H1 (cell line): ENCODE measurements at regions not wholly inside any gene's neighbourhood (a gene's known extent, or its start where the extent isn't known, plus 50 kb on each side); places are given as distances from the start of the nearest gene placed in this dataset.
"Not testable (repeated sequence)": the region's sequence is repeated elsewhere in the genome, so short reads cannot be mapped to it uniquely, and the experiment has no call there.

Experiments used
- CTCF ChIA-PET: fragments of 300-600 bp; sonication (Branson Sonifier 250); formaldehyde crosslinking; loops from one replicate; lab custom pipeline; 2021; ENCODE audit not compliant: partially characterized antibody; lab: Charles Lee
- POLR2A ChIA-PET: fragments of 300-600 bp; sonication (Branson Sonifier 250); formaldehyde crosslinking; loops from one replicate; lab custom pipeline; 2021; ENCODE audit warnings: inconsistent platforms; ENCODE audit not compliant: partially characterized antibody; lab: Charles Lee
- DNase-seq, 2 experiments: peaks; one replicate each; pipeline versions ENCODE4 v3.0.0 to v3.0.0-alpha.2; 2010 to 2022; ENCODE audit warnings: low spot score in 2 of 2, low read depth in 1 of 2, mixed read lengths in 1 of 2
- FAIRE-seq: peaks from 2 replicates; lab custom pipeline; 2011; peaks lifted over from hg19 to GRCh38; lab: Jason Lieb, UNC
- H2AFZ ChIP-seq: 2 replicates; pipeline ENCODE4 v1.8.1; 2012; ENCODE audit warnings: low read length, inconsistent platforms
- H2AK5ac ChIP-seq: 2 replicates; pipeline ENCODE4 v1.6.1; 2013; ENCODE audit warnings: low read depth, low read length
- H2BK120ac ChIP-seq: replicated peaks from 2 replicates; pipeline ENCODE3; 2013; ENCODE audit warnings: low read depth, low read length, inconsistent platforms
- H2BK12ac ChIP-seq: 2 replicates; pipeline ENCODE4 v1.6.1; 2013; ENCODE audit warnings: low read depth, low read length
- H2BK15ac ChIP-seq: 2 replicates; pipeline ENCODE4 v1.6.1; 2013; ENCODE audit warnings: low read length
- H2BK20ac ChIP-seq: 2 replicates; pipeline ENCODE4 v1.6.1; 2013; ENCODE audit warnings: low read length
- H2BK5ac ChIP-seq: 2 replicates; pipeline ENCODE4 v1.6.1; 2013; ENCODE audit warnings: low read depth, low read length
- H3K14ac ChIP-seq: 2 replicates; pipeline ENCODE4 v1.6.1; 2013; ENCODE audit warnings: inconsistent platforms; ENCODE audit not compliant: insufficient read length
- H3K18ac ChIP-seq: 2 replicates; pipeline ENCODE4 v1.6.1; 2013; ENCODE audit warnings: low read length; ENCODE audit errors: extremely low read depth
- H3K23ac ChIP-seq: 2 replicates; pipeline ENCODE4 v1.6.1; 2013; ENCODE audit warnings: inconsistent platforms; ENCODE audit not compliant: insufficient read length
- H3K23me2 ChIP-seq: 2 replicates; pipeline ENCODE4 v1.6.1; 2013; ENCODE audit warnings: low read depth, low read length
- H3K27ac ChIP-seq: 2 replicates; pipeline ENCODE4 v1.6.1; 2011; ENCODE audit warnings: low read depth, low read length, inconsistent platforms
- H3K27me3 ChIP-seq, 4 experiments: replicated peaks in 1 of 4; 1 replicate in 1 of 4; 2 replicates in 3 of 4; pipeline versions ENCODE4 v1.6.1 to v1.8.1; 2011 to 2013; ENCODE audit warnings: low read length in 3 of 4, mild to moderate bottlenecking in 3 of 4, inconsistent platforms in 2 of 4, mixed read lengths in 2 of 4, moderate library complexity in 1 of 4; ENCODE audit not compliant: control insufficient read depth in 3 of 4, insufficient read depth in 3 of 4; ENCODE audit errors: extremely low read depth in 1 of 4
- H3K36me3 ChIP-seq, 4 experiments: 2 replicates each; pipeline versions ENCODE4 v1.6.1 to v1.8.1; 2011 to 2013; ENCODE audit warnings: mild to moderate bottlenecking in 4 of 4, low read length in 3 of 4, moderate library complexity in 2 of 4, control low read depth in 1 of 4, inconsistent platforms in 1 of 4; ENCODE audit not compliant: insufficient read depth in 4 of 4, control insufficient read depth in 2 of 4
- H3K4ac ChIP-seq: replicated peaks from 2 replicates; pipeline ENCODE3; 2013; ENCODE audit warnings: low read length, low read depth, mixed read lengths, inconsistent platforms; ENCODE audit not compliant: insufficient read length
- H3K4me1 ChIP-seq, 4 experiments: replicated peaks in 1 of 4; 1 replicate in 1 of 4; 2 replicates in 3 of 4; pipeline versions ENCODE4 v1.6.1 to v1.8.1; 2011 to 2013; ENCODE audit warnings: low read length in 3 of 4, inconsistent platforms in 2 of 4, mixed read lengths in 1 of 4; ENCODE audit not compliant: insufficient read depth in 4 of 4, control insufficient read depth in 3 of 4
- H3K4me2 ChIP-seq, 2 experiments: 2 replicates each; pipeline versions ENCODE4 v1.6.1 to v1.8.1; 2011 to 2013; ENCODE audit warnings: low read depth in 2 of 2, low read length in 2 of 2, control low read depth in 1 of 2, inconsistent platforms in 1 of 2, mild to moderate bottlenecking in 1 of 2; ENCODE audit not compliant: insufficient read depth in 1 of 2
- H3K4me3 ChIP-seq, 4 experiments: fragments of 200-600, 300-600 bp in 1 of 4; sonication (generic), shearing (Covaris generic), sonication (Bioruptor Twin) in 1 of 4; 2 replicates each; pipeline versions ENCODE4 v1.5.1 to v1.8.1; 2011 to 2016; ENCODE audit warnings: low read length in 4 of 4, low read depth in 3 of 4, control low read depth in 2 of 4, inconsistent platforms in 2 of 4, mild to moderate bottlenecking in 2 of 4, mixed read lengths in 1 of 4, moderate library complexity in 1 of 4; ENCODE audit not compliant: insufficient read depth in 2 of 4; ENCODE audit errors: extremely low read depth in 1 of 4
- H3K56ac ChIP-seq: replicated peaks from 2 replicates; pipeline ENCODE3; 2013; ENCODE audit warnings: low read depth, mild to moderate bottlenecking, mixed read lengths, low read length, inconsistent platforms; ENCODE audit not compliant: insufficient read length
- H3K79me1 ChIP-seq: 2 replicates; pipeline ENCODE4 v1.6.1; 2013; ENCODE audit warnings: low read depth, low read length, control low read depth
- H3K79me2 ChIP-seq, 2 experiments: 2 replicates each; pipeline versions ENCODE4 v1.6.1 to v1.8.1; 2012 to 2013; ENCODE audit warnings: low read length in 2 of 2, mild to moderate bottlenecking in 2 of 2, inconsistent platforms in 1 of 2; ENCODE audit not compliant: insufficient read depth in 2 of 2, control insufficient read depth in 1 of 2
- H3K9ac ChIP-seq, 4 experiments: replicated peaks in 1 of 4; 1 replicate in 1 of 4; 2 replicates in 3 of 4; pipeline versions ENCODE4 v1.6.1 to v1.8.1; 2011 to 2013; ENCODE audit warnings: low read depth in 3 of 4, low read length in 3 of 4, control low read depth in 2 of 4, mild to moderate bottlenecking in 2 of 4, moderate library complexity in 2 of 4, inconsistent platforms in 1 of 4; ENCODE audit errors: extremely low read depth in 1 of 4
- H3K9me3 ChIP-seq, 2 experiments: 2 replicates each; pipeline versions ENCODE4 v1.6.1 to v1.8.1; 2012 to 2013; ENCODE audit warnings: mild to moderate bottlenecking in 2 of 2, moderate library complexity in 2 of 2, control low read depth in 1 of 2, inconsistent platforms in 1 of 2, low read depth in 1 of 2, low read length in 1 of 2, mixed read lengths in 1 of 2; ENCODE audit not compliant: insufficient read depth in 2 of 2
- H4K20me1 ChIP-seq, 2 experiments: replicated peaks in 1 of 2; 2 replicates each; pipeline versions ENCODE3 to v1.8.1; 2011 to 2013; ENCODE audit warnings: inconsistent platforms in 2 of 2, low read length in 2 of 2, mild to moderate bottlenecking in 1 of 2; ENCODE audit not compliant: insufficient read depth in 2 of 2, control insufficient read depth in 1 of 2
- H4K5ac ChIP-seq: 2 replicates; pipeline ENCODE4 v1.6.1; 2013; ENCODE audit warnings: low read length, low read depth, mixed read lengths, inconsistent platforms; ENCODE audit not compliant: insufficient read length
- H4K8ac ChIP-seq: 2 replicates; pipeline ENCODE4 v1.8.0; 2013; ENCODE audit warnings: mild to moderate bottlenecking, moderate library complexity, low read length, inconsistent platforms; ENCODE audit not compliant: insufficient read depth; ENCODE audit errors: extremely low read depth
- H4K91ac ChIP-seq: replicated peaks from 2 replicates; pipeline ENCODE3; 2013; ENCODE audit warnings: low read length, mixed read lengths, inconsistent platforms; ENCODE audit not compliant: insufficient read length
- WGBS, 2 experiments: shearing (Covaris generic) in 1 of 2; methylation state at CpG; one replicate each; pipeline versions ENCODE4 v1.1.6 to v1.1.7; 2013 to 2015; ENCODE audit warnings: low lambda C conversion rate in 2 of 2, mixed read lengths in 2 of 2, inconsistent platforms in 1 of 2, low coverage in 1 of 2, missing lambda C conversion rate in 1 of 2; ENCODE audit not compliant: insufficient replicate concordance in 2 of 2, insufficient coverage in 1 of 2, insufficient read length in 1 of 2; ENCODE audit errors: extremely low coverage in 1 of 2, missing lambda C conversion rate in 1 of 2; 5-methylcytosine and 5-hydroxymethylcytosine counted together

GRCh38 chr7:66450814-66451213, 177.9 kb upstream of the KCTD7 start:
- H4K91ac ChIP-seq, H3K4ac ChIP-seq, H3K56ac ChIP-seq, H3K36me3 ChIP-seq, H2BK120ac ChIP-seq, H3K79me2 ChIP-seq, H3K4me3 ChIP-seq, H2AK5ac ChIP-seq, FAIRE-seq, H2BK12ac ChIP-seq, H3K4me2 ChIP-seq, H2BK5ac ChIP-seq, H3K4me1 ChIP-seq, H4K20me1 ChIP-seq, H3K9ac ChIP-seq, H2BK20ac ChIP-seq, H3K18ac ChIP-seq, H3K79me1 ChIP-seq, H3K9me3 ChIP-seq, H4K5ac ChIP-seq, H3K23ac ChIP-seq, H3K14ac ChIP-seq, H3K27ac ChIP-seq, H3K27me3 ChIP-seq, DNase-seq, H2BK15ac ChIP-seq, H4K8ac ChIP-seq, H2AFZ ChIP-seq, H3K23me2 ChIP-seq, POLR2A ChIA-PET: not testable (repeated sequence)
- WGBS, 2 experiments = 84% methylated on average over 2 of the region's 2 CpGs; no CpG with 5 or more reads in 1 of the 2 experiments
- CTCF ChIA-PET = interaction anchor here (0.7 to 1.0 kb wide), 2 partner anchors 107 to 1143 kb away, joined by 3 read pairs; no protein-coding TSS in a partner anchor

GRCh38 chr7:66451713-66452112, 177.0 kb upstream of the KCTD7 start:
- H3K4me3 ChIP-seq, H2BK20ac ChIP-seq, H3K23ac ChIP-seq, H3K36me3 ChIP-seq, H3K4me1 ChIP-seq, H3K27ac ChIP-seq, H4K5ac ChIP-seq, FAIRE-seq, H2BK15ac ChIP-seq, H2BK120ac ChIP-seq, H3K18ac ChIP-seq, H3K23me2 ChIP-seq, H3K56ac ChIP-seq, H3K9me3 ChIP-seq, H3K4me2 ChIP-seq, H2AFZ ChIP-seq, H4K8ac ChIP-seq, H2BK5ac ChIP-seq, H3K79me2 ChIP-seq, H3K79me1 ChIP-seq, H2BK12ac ChIP-seq, CTCF ChIA-PET, H4K91ac ChIP-seq, POLR2A ChIA-PET, H3K27me3 ChIP-seq, H3K9ac ChIP-seq, DNase-seq, H3K4ac ChIP-seq, H3K14ac ChIP-seq, H4K20me1 ChIP-seq, H2AK5ac ChIP-seq: not testable (repeated sequence)
- WGBS, 2 experiments = 76% methylated on average over 2 of the region's 2 CpGs; no CpG with 5 or more reads in 1 of the 2 experiments
